ENCODE measurements at regions not wholly inside any gene's neighbourhood (a gene's known extent, or its start where the extent isn't known, plus 50 kb on each side); places are given as distances from the start of the nearest gene placed in this dataset.

GRCh38 chr7:156118248-156118645, 306.0 kb upstream of the SHH start:
- no peak for FAIRE-seq
- WGBS, 3 donors: 79 to 82% (median 81%) methylated on average over 6 of the region's 6 CpGs

GRCh38 chr7:156117542-156118247, 305.4 kb upstream of the SHH start:
- 72 to 74% (median 73%) methylated on average over 8 of the region's 8 CpGs for WGBS, 3 donors
- no peaks in the 10 kb centered on the region for H3K36me3 ChIP-seq (ENCODE audit: control insufficient read depth in 3 of 3, insufficient read depth in 2 of 3, low read depth in 1 of 3, low read length in 3 of 3)
- H3K4me1 ChIP-seq (ENCODE audit: control insufficient read depth in 3 of 3, insufficient read depth in 2 of 3, low read depth in 1 of 3, low read length in 2 of 3): no peaks in the 10 kb centered on the region
- FAIRE-seq: no peak
- H3K9me3 ChIP-seq (ENCODE audit: control insufficient read depth in 2 of 2, insufficient read depth in 1 of 2, low read depth in 1 of 2, low read length in 1 of 2): no peaks in the 10 kb centered on the region
- no peak overlapping the region for H3K4me3 ChIP-seq (ENCODE audit: low read depth in 1 of 3, low read length in 3 of 3)
- no peak overlapping the region for H3K27ac ChIP-seq (ENCODE audit: low read depth in 1 of 3, low read length in 2 of 3)
- DNase-seq: no peak
- no peaks in the 10 kb centered on the region for H3K27me3 ChIP-seq (ENCODE audit: control insufficient read depth in 3 of 3, insufficient read depth in 3 of 3, low read length in 3 of 3)

More at GRCh38 chr7:156118248-156118645, 306.0 kb upstream of the SHH start:
- no peaks in the 10 kb centered on the region for H3K36me3 ChIP-seq (ENCODE audit: control insufficient read depth in 3 of 3, insufficient read depth in 2 of 3, low read depth in 1 of 3, low read length in 3 of 3)
- H3K27ac ChIP-seq (ENCODE audit: low read depth in 1 of 3, low read length in 2 of 3): no peak overlapping the region
- H3K9me3 ChIP-seq (ENCODE audit: control insufficient read depth in 2 of 2, insufficient read depth in 1 of 2, low read depth in 1 of 2, low read length in 1 of 2): no peaks in the 10 kb centered on the region
- no peak overlapping the region for H3K4me3 ChIP-seq (ENCODE audit: low read depth in 1 of 3, low read length in 3 of 3)
- H3K4me1 ChIP-seq (ENCODE audit: control insufficient read depth in 3 of 3, insufficient read depth in 2 of 3, low read depth in 1 of 3, low read length in 2 of 3): no peaks in the 10 kb centered on the region
- no peak for DNase-seq
- no peaks in the 10 kb centered on the region for H3K27me3 ChIP-seq (ENCODE audit: control insufficient read depth in 3 of 3, insufficient read depth in 3 of 3, low read length in 3 of 3)

- no peak for FAIRE-seq
- no peaks in the 10 kb centered on the region for H3K9me3 ChIP-seq (ENCODE audit: control insufficient read depth in 2 of 2, insufficient read depth in 1 of 2, low read depth in 1 of 2, low read length in 1 of 2)
- no peak for DNase-seq
- no peaks in the 10 kb centered on the region for H3K36me3 ChIP-seq (ENCODE audit: control insufficient read depth in 3 of 3, insufficient read depth in 2 of 3, low read depth in 1 of 3, low read length in 3 of 3)
- 84 to 94% (median 87%) methylated on average over 12 of the region's 12 CpGs for WGBS, 3 donors
- H3K27ac ChIP-seq (ENCODE audit: low read depth in 1 of 3, low read length in 2 of 3): no peak overlapping the region
- no peak overlapping the region for H3K4me3 ChIP-seq (ENCODE audit: low read depth in 1 of 3, low read length in 3 of 3)
- H3K4me1 ChIP-seq (ENCODE audit: control insufficient read depth in 3 of 3, insufficient read depth in 2 of 3, low read depth in 1 of 3, low read length in 2 of 3): no peaks in the 10 kb centered on the region
- H3K27me3 ChIP-seq (ENCODE audit: control insufficient read depth in 3 of 3, insufficient read depth in 3 of 3, low read length in 3 of 3): no peaks in the 10 kb centered on the region
Measured at GRCh38 chr7:156116514-156117215, 304.4 kb upstream of the SHH start.

- no peaks in the 10 kb centered on the region for H3K27me3 ChIP-seq (ENCODE audit: control insufficient read depth in 3 of 3, insufficient read depth in 3 of 3, low read length in 3 of 3)
Measured at GRCh38 chr7:156115582-156115981, 303.3 kb upstream of the SHH start.

GRCh38 chr7:156113731-156114130, 301.5 kb upstream of the SHH start:
- 69 to 85% (median 84%) methylated on average over 7 of the region's 7 CpGs for WGBS, 3 donors
- Histone ChIP-seq H3K27ac (ENCODE audit: low read depth in 1 of 3, low read length in 2 of 3) (no peak overlapping the region), H3K4me3 (ENCODE audit: low read depth in 1 of 3, low read length in 3 of 3) (no peak overlapping the region), H3K36me3 (ENCODE audit: control insufficient read depth in 3 of 3, insufficient read depth in 2 of 3, low read depth in 1 of 3, low read length in 3 of 3) (no peaks in the 10 kb centered on the region), H3K9me3 (ENCODE audit: control insufficient read depth in 2 of 2, insufficient read depth in 1 of 2, low read depth in 1 of 2, low read length in 1 of 2) (no peaks in the 10 kb centered on the region), H3K4me1 (ENCODE audit: control insufficient read depth in 3 of 3, insufficient read depth in 2 of 3, low read depth in 1 of 3, low read length in 2 of 3) (no peaks in the 10 kb centered on the region), H3K27me3 (ENCODE audit: control insufficient read depth in 3 of 3, insufficient read depth in 3 of 3, low read length in 3 of 3) (no peaks in the 10 kb centered on the region)
- DNase-seq (no peak), FAIRE-seq (no peak)

More at GRCh38 chr7:156115582-156115981, 303.3 kb upstream of the SHH start:
- Histone ChIP-seq H3K36me3 (ENCODE audit: control insufficient read depth in 3 of 3, insufficient read depth in 2 of 3, low read depth in 1 of 3, low read length in 3 of 3) (no peaks in the 10 kb centered on the region), H3K4me3 (ENCODE audit: low read depth in 1 of 3, low read length in 3 of 3) (no peak overlapping the region), H3K4me1 (ENCODE audit: control insufficient read depth in 3 of 3, insufficient read depth in 2 of 3, low read depth in 1 of 3, low read length in 2 of 3) (no peaks in the 10 kb centered on the region), H3K9me3 (ENCODE audit: control insufficient read depth in 2 of 2, insufficient read depth in 1 of 2, low read depth in 1 of 2, low read length in 1 of 2) (no peaks in the 10 kb centered on the region), H3K27ac (ENCODE audit: low read depth in 1 of 3, low read length in 2 of 3) (no peak overlapping the region)
- WGBS, 3 donors: 83 to 90% (median 86%) methylated on average over 9 of the region's 9 CpGs
- DNase-seq (no peak), FAIRE-seq (no peak)

GRCh38 chr7:156109988-156110387, 297.7 kb upstream of the SHH start:
- H3K4me3 ChIP-seq (ENCODE audit: low read depth in 1 of 3, low read length in 3 of 3): no peak overlapping the region
- no peak for FAIRE-seq
- H3K27me3 ChIP-seq (ENCODE audit: control insufficient read depth in 3 of 3, insufficient read depth in 3 of 3, low read length in 3 of 3): no peaks in the 10 kb centered on the region
- no peaks in the 10 kb centered on the region for H3K9me3 ChIP-seq (ENCODE audit: control insufficient read depth in 2 of 2, insufficient read depth in 1 of 2, low read depth in 1 of 2, low read length in 1 of 2)
- DNase-seq: no peak
- H3K27ac ChIP-seq (ENCODE audit: low read depth in 1 of 3, low read length in 2 of 3): no peak overlapping the region
- no peaks in the 10 kb centered on the region for H3K36me3 ChIP-seq (ENCODE audit: control insufficient read depth in 3 of 3, insufficient read depth in 2 of 3, low read depth in 1 of 3, low read length in 3 of 3)
- no peaks in the 10 kb centered on the region for H3K4me1 ChIP-seq (ENCODE audit: control insufficient read depth in 3 of 3, insufficient read depth in 2 of 3, low read depth in 1 of 3, low read length in 2 of 3)
- 55 to 80% (median 57%) methylated on average over 2 of the region's 2 CpGs for WGBS, 3 donors

- H3K27me3 ChIP-seq (ENCODE audit: control insufficient read depth in 3 of 3, insufficient read depth in 3 of 3, low read length in 3 of 3): no peaks in the 10 kb centered on the region
- DNase-seq: no peak
- no peak overlapping the region for H3K4me3 ChIP-seq (ENCODE audit: low read depth in 1 of 3, low read length in 3 of 3)
- FAIRE-seq: no peak
- 91 to 93% (median 92%) methylated on average over 8 of the region's 8 CpGs for WGBS, 3 donors
- H3K4me1 ChIP-seq (ENCODE audit: control insufficient read depth in 3 of 3, insufficient read depth in 2 of 3, low read depth in 1 of 3, low read length in 2 of 3): no peaks in the 10 kb centered on the region
- no peaks in the 10 kb centered on the region for H3K36me3 ChIP-seq (ENCODE audit: control insufficient read depth in 3 of 3, insufficient read depth in 2 of 3, low read depth in 1 of 3, low read length in 3 of 3)
- no peaks in the 10 kb centered on the region for H3K9me3 ChIP-seq (ENCODE audit: control insufficient read depth in 2 of 2, insufficient read depth in 1 of 2, low read depth in 1 of 2, low read length in 1 of 2)
- no peak overlapping the region for H3K27ac ChIP-seq (ENCODE audit: low read depth in 1 of 3, low read length in 2 of 3)
Measured at GRCh38 chr7:156109076-156109475, 296.8 kb upstream of the SHH start.

- DNase-seq (no peak), FAIRE-seq (no peak)
- 91 to 94% (median 93%) methylated on average over 17 of the region's 17 CpGs for WGBS, 3 donors
- H3K36me3 ChIP-seq (ENCODE audit: control insufficient read depth in 3 of 3, insufficient read depth in 2 of 3, low read depth in 1 of 3, low read length in 3 of 3): no peaks in the 10 kb centered on the region
- H3K9me3 ChIP-seq (ENCODE audit: control insufficient read depth in 2 of 2, insufficient read depth in 1 of 2, low read depth in 1 of 2, low read length in 1 of 2): no peaks in the 10 kb centered on the region
- no peaks in the 10 kb centered on the region for H3K27me3 ChIP-seq (ENCODE audit: control insufficient read depth in 3 of 3, insufficient read depth in 3 of 3, low read length in 3 of 3)
- H3K27ac ChIP-seq (ENCODE audit: low read depth in 1 of 3, low read length in 2 of 3): no peak overlapping the region
- no peak overlapping the region for H3K4me3 ChIP-seq (ENCODE audit: low read depth in 1 of 3, low read length in 3 of 3)
- H3K4me1 ChIP-seq (ENCODE audit: control insufficient read depth in 3 of 3, insufficient read depth in 2 of 3, low read depth in 1 of 3, low read length in 2 of 3): no peaks in the 10 kb centered on the region
Measured at GRCh38 chr7:156107957-156108356, 295.7 kb upstream of the SHH start.

- Histone ChIP-seq H3K27ac (ENCODE audit: low read depth in 1 of 3, low read length in 2 of 3) (no peak overlapping the region), H3K27me3 (ENCODE audit: control insufficient read depth in 3 of 3, insufficient read depth in 3 of 3, low read length in 3 of 3) (no peaks in the 10 kb centered on the region), H3K9me3 (ENCODE audit: control insufficient read depth in 2 of 2, insufficient read depth in 1 of 2, low read depth in 1 of 2, low read length in 1 of 2) (no peaks in the 10 kb centered on the region), H3K36me3 (ENCODE audit: control insufficient read depth in 3 of 3, insufficient read depth in 2 of 3, low read depth in 1 of 3, low read length in 3 of 3) (no peaks in the 10 kb centered on the region), H3K4me3 (ENCODE audit: low read depth in 1 of 3, low read length in 3 of 3) (no peak overlapping the region), H3K4me1 (ENCODE audit: control insufficient read depth in 3 of 3, insufficient read depth in 2 of 3, low read depth in 1 of 3, low read length in 2 of 3) (no peaks in the 10 kb centered on the region)
- 60 to 82% (median 72%) methylated on average over 9 of the region's 9 CpGs for WGBS, 3 donors
- no peak for DNase-seq
- FAIRE-seq: no peak
Measured at GRCh38 chr7:156106107-156106426, 293.8 kb upstream of the SHH start.
